ENCODE measurements at regions not wholly inside any gene's neighbourhood (a gene's known extent, or its start where the extent isn't known, plus 50 kb on each side); places are given as distances from the start of the nearest gene placed in this dataset.

DNA sequence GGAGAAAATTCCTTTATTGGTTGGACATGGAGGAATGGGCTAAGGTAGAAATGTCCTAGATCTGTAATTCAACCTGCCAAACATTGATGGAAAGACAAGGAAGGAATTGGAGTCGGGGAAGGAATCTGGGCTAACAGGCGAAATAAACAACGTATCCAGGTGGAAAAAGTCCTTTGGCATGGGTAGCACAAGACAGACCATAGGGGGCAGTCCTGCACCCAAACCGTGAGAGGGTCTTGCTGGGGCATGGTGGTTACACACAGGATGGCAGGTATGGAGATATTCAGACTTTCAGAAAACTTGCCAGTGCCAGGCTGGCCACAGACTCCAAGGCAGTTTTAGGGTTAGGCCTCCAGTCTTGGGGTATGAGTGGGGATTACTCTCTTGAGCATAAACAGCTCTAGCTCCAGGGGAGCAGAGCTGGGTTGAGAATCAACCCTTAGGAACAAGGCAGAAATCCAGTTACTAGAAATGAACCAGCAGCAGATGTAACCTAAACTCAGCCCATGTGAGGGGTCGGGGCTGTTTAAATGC, 188.6 kb upstream of the GDF10 start:
- Mint-ChIP-seq H3K9me3 (no peaks in the 10 kb centered on the region), H3K27me3 (no peaks in the 10 kb centered on the region), H3K4me3 (no peak overlapping the region), H3K4me1 (peaks cover 15% of the 10 kb centered on the region), H3K27ac (no peak overlapping the region)
- ATAC-seq (no peak), DNase-seq (no peak)

DNA sequence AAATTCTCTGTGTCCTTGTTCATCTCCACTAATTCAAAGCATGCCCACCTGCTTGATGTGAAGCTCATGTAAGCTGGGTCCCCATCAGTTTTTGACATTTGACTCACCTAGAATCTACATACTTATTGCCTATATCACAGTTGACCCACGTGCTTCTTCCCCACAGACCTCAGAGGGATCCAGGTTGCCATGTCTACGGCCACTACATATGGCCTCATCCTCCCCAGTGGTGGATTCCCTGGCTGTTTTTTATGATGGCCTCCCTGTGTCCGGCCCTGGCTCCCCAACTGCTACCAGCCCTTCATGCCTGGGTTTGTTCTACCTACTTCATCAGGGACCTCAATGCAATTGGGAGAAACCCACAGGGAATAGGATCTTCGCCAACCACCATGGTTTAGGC, 187.4 kb upstream of the GDF10 start:
- H3K4me1 Mint-ChIP-seq: peaks cover 15% of the 10 kb centered on the region
- DNase-seq (no peak), ATAC-seq (no peak)
- no peaks in the 10 kb centered on the region for H3K9me3 Mint-ChIP-seq
- no peaks in the 10 kb centered on the region for H3K27me3 Mint-ChIP-seq
- no peak overlapping the region for H3K27ac Mint-ChIP-seq
- no peak overlapping the region for H3K4me3 Mint-ChIP-seq

DNA sequence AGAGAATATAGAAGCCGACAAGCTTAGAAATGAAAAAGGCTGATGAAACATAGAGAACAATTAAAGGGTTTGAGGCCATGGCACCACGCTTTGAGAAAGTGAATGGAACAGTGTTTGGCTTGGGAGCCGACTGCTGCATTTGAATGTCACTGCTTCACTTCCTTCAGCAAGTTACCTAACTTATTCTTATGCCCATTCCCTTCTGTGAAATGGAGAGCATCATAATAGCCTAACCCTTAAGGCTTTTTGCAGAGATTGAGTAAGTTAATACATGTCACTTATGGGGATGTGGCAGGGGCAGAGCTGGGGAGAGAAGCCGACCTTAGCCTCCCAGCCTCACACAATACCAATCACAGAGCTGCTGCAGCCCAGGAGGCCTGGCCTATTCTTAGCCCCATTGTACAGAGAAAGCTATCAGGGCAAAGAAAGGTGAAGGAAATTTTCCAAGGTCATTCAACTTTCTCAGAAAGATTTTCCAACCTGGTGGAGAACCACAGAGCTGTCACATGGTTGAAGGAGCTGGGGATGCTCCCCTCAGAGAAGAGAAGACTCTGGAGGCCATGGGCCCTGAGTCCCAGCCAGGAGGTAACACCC, 186.0 kb upstream of the GDF10 start:
- DNase-seq (no peak), ATAC-seq (no peak)
- H3K27ac Mint-ChIP-seq: no peak overlapping the region
- H3K9me3 Mint-ChIP-seq: no peaks in the 10 kb centered on the region
- H3K4me1 Mint-ChIP-seq: peaks cover 15% of the 10 kb centered on the region
- H3K27me3 Mint-ChIP-seq: no peaks in the 10 kb centered on the region
- H3K4me3 Mint-ChIP-seq: no peak overlapping the region

DNA sequence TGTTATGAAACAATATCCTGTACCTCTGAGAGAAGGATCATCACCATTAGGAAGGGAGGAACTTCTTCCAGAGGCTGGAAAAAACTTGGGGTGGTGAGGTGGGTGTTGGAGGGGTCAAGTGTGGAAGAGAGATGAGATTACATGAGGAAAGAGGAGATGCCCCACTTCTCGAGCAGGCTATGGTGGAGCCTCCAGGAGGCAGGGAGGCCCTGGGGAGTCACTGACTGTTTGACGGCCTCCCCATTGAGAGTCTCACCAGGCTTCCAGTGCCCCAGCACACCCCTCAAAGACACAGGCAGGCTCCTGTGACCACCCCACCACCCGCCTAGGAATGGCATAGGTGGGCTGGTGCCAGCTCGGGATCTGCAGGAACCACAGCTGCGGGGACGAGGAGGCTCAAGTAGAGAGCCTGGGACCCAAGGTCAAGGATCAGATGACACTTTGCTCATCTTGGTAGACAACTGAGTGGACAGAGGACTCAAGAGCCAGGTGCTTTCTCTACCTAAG, 185.3 kb upstream of the GDF10 start:
- Mint-ChIP-seq H3K4me1 (peaks cover 15% of the 10 kb centered on the region), H3K9me3 (no peaks in the 10 kb centered on the region), H3K4me3 (no peak overlapping the region), H3K27me3 (no peaks in the 10 kb centered on the region), H3K27ac (no peak overlapping the region)
- ATAC-seq (no peak), DNase-seq (no peak)

DNA sequence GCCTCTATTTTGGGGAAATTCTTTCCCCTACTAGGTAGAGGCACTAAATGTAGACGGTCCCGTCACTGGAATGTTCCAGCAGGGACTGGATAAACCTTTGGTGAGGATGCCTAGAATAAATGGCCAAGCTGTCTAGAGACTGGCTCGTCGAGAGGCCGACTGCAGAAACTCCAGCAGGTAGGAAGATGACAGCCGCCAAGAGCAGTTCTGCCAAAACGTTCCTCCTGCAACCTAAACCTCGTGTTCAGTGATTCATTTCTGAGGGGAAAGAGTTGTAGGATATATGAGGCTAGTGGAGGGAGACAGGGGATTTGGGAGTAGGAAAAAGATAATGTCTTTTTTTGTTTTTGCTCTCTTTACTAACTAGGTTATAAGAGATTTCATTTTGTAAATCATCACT, 184.7 kb upstream of the GDF10 start:
- H3K4me1 Mint-ChIP-seq: peaks cover 15% of the 10 kb centered on the region
- no peak overlapping the region for H3K4me3 Mint-ChIP-seq
- no peak for DNase-seq
- ATAC-seq: no peak
- no peaks in the 10 kb centered on the region for H3K27me3 Mint-ChIP-seq
- no peaks in the 10 kb centered on the region for H3K9me3 Mint-ChIP-seq
- H3K27ac Mint-ChIP-seq: no peak overlapping the region

DNA sequence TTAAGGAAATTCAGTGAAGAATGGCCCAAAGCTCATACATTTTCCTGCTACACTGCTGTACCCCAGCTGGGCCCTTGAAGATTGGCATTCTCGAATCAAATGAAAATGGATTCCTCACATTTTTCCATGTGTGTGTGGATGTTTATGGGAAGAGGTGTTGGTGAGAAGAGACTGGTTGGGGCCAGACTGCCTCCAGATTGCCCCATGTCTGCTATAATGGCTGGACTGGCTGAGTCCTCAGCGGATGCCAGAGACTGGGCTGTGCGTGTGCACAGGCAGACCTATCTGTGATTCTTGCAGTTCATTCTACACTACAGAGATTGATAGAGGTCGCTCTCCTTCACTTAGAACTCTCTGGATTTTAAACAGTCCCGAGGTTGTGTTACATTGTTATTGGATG, 183.6 kb upstream of the GDF10 start:
- Mint-ChIP-seq H3K9me3 (no peaks in the 10 kb centered on the region), H3K27ac (no peak overlapping the region), H3K4me1 (peaks cover 3% of the 10 kb centered on the region), H3K27me3 (no peaks in the 10 kb centered on the region), H3K4me3 (no peak overlapping the region)
- DNase-seq (no peak), ATAC-seq (no peak)

DNA sequence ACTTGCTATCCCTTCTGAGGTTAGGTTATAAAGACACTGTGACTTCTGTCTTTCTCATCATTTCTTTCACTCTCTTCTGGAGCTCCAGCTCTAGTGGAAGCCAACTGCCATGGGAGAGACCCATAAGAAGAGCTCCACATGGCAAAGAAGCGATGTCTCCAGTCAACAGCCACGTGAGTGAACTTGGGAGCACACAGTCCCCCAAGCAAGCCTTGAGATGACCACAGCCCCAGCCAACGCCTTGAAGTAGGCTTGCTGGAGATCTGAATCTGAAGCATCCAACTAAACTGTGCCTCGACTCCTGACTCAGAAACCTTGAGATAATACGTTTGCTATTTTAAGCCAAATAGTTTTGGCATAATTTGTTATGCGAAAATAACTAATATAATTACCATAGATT, 181.7 kb upstream of the GDF10 start:
- ATAC-seq: no peak
- no peak overlapping the region for H3K27ac Mint-ChIP-seq
- no peak overlapping the region for H3K4me3 Mint-ChIP-seq

DNA sequence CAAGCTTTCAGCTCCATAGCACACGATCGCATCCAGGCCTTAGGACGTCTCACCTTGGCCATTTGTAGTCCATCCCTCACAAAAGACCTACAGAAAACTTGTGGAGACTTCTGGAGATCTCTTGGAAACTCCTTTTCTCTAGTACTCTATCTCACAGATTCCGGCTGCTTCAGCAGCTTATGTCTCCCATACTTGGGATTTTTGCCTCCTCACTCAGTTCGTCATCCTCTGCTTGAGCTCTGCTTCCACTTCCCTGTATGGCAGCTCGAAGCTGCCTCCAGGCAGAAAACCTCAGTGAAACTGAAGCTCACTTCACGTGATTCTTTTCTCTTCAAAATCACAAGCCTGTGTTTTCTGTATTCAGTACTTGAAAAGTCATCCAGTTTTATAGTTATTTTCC, 178.7 kb upstream of the GDF10 start:
- no peaks in the 10 kb centered on the region for H3K9me3 Mint-ChIP-seq
- no peak for ATAC-seq
- DNase-seq: no peak
- no peaks in the 10 kb centered on the region for H3K27me3 Mint-ChIP-seq
- H3K4me3 Mint-ChIP-seq: no peak overlapping the region
- H3K4me1 Mint-ChIP-seq: peaks cover 5% of the 10 kb centered on the region
- no peak overlapping the region for H3K27ac Mint-ChIP-seq

More for the DNA sequence above, 181.7 kb upstream of the GDF10 start:
- no peak for DNase-seq
- H3K27me3 Mint-ChIP-seq: no peaks in the 10 kb centered on the region
- H3K4me1 Mint-ChIP-seq: no peaks in the 10 kb centered on the region
- no peaks in the 10 kb centered on the region for H3K9me3 Mint-ChIP-seq

DNA sequence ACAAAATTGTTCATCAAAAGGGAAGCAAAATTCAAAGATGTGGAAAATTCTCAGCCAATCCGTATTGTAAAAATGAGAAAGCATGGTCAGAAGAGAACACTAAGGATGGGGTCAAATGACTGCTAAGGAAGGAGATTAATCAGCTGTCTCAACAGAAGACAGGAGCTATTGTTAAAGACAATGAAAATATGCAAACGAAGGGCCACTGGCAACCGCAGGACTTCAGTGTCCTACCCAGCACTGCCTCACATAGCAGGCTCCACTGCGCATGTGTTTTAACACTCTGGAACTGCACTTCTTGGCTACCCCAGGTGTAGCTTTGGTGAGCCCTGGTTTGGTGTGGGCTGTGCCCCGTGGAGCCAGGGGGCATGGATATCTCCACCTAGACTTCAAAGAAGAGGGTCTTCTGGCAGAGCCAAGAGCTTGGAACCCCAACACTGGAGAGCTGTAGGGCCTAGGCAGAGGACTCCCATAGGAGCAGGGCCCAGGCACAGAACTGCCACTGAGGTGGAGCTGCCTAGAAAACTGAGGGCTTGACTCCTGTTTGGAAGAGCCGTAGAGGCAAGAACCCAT, 176.2 kb upstream of the GDF10 start:
- Mint-ChIP-seq H3K4me3 (no peak overlapping the region), H3K27ac (no peak overlapping the region), H3K9me3 (no peaks in the 10 kb centered on the region), H3K27me3 (no peaks in the 10 kb centered on the region), H3K4me1 (peaks cover 18% of the 10 kb centered on the region)
- no peak for ATAC-seq
- no peak for DNase-seq

DNA sequence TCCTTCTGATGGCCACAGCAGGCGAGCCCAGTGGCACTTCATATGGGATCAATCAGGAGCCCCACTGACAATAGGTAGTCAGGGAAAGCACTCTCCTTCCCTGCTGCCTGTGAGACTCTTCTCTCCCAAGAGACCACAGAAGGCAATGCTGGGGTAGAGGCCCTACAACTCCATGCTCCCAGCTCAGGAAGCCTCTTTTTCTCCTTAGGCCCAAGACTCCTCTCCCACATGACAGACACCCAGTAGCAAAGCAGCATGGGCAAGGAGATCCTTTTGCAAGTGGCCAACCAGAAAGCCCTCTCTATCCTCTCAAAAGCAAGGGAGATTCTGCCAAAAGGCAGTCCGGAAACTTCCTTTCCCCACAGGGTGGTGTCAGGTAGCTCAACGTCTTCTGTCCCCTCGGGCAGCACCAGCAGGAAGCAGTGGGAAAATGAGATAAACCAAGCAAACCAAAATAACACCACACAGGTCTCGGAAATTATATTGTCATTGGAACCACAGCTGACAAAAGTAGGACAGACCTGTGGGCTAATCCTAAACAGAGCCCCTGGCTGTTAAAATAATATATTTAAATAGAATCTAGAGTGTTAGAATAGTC, 172.7 kb upstream of the GDF10 start:
- ATAC-seq: no peak
- Mint-ChIP-seq H3K27ac (peak overlapping the region in 1 of 2 donors; percentile 31), H3K4me3 (no peak overlapping the region), H3K9me3 (no peaks in the 10 kb centered on the region), H3K4me1 (peaks cover 25% of the 10 kb centered on the region), H3K27me3 (no peaks in the 10 kb centered on the region)
- no peak for DNase-seq

DNA sequence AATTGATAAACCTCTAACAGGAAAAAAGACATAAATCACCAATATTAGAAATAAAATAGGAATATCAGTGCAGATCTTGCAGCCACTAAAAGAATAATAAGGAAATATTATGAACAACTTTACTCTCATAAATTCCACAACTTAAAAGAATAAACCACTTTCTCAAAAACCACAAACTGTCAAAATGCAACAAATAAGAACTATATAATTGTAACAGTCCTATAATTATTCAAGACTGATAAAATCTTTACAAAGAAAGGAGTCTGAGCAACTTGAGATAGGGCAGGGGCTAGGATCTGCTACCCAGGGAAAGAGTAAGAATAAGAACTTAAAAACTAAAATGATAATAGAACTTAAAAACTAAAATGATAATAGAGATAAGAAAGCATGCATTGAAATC, 169.5 kb upstream of the GDF10 start:
- H3K4me3 Mint-ChIP-seq: no peak overlapping the region
- no peaks in the 10 kb centered on the region for H3K27me3 Mint-ChIP-seq
- H3K9me3 Mint-ChIP-seq: no peaks in the 10 kb centered on the region
- H3K27ac Mint-ChIP-seq: no peak overlapping the region
- ATAC-seq: no peak
- DNase-seq: no peak
- peaks cover 31% of the 10 kb centered on the region for H3K4me1 Mint-ChIP-seq

DNA sequence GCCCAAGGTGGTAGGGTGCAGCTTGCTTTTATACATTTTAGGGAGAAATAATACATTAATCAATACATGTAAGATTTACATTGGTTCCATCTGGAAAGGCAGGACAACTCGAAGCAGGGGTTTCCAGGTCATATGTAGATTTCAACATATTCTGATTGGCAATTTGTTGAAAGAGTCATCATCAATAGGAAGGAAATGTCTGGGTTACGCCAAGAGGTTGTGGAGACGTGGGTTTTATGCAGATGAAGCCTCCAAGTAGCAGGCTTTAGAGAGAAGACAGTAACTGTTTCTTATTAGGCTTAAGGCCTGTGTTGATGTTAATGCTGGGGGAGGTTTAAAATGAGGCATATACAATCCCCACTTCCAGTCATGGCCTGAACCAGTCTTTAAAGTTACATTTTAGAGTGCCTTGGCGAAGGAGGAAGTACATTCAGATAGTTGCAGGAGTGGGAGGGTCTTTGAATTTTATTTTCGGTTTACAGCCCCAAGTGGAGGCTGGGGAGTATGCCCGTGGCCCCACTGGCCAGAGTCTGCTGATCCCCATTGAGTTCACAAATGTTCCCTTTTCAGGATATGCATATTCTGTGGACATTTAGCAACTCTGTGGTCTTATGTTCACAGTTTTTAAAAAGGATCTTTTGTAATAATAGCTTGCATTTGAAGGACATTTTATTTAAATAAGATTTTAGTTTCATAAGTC, 166.0 kb upstream of the GDF10 start:
- ATAC-seq: no peak
- no peak for DNase-seq
- H3K4me3 Mint-ChIP-seq: no peak overlapping the region
- H3K27ac Mint-ChIP-seq: peak overlapping the region in 1 of 2 donors; percentile 63
- no peaks in the 10 kb centered on the region for H3K27me3 Mint-ChIP-seq
- H3K9me3 Mint-ChIP-seq: no peaks in the 10 kb centered on the region
- H3K4me1 Mint-ChIP-seq: peaks cover 13% of the 10 kb centered on the region

DNA sequence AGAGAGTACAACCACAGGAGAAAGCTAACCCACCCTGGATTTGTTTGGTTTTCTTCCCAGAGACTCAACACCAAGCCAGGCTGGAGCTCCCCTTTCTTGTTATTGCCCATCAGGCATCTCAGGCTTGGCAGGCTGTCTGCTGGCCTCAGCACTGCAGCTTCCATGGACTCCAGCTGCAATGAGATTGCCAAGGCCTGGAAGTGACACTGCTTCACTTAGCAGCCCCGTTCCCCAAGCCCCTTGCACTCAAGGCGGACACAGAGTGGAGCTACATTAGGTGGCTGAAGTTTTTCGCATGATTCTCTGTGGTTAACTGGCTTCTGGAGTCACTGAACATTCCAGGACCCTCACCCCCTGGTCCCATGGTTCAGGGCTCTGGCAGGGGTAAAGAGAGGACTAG, 163.1 kb upstream of the GDF10 start:
- no peaks in the 10 kb centered on the region for H3K9me3 Mint-ChIP-seq
- DNase-seq (no peak), ATAC-seq (no peak)
- no peak overlapping the region for H3K4me3 Mint-ChIP-seq
- H3K27me3 Mint-ChIP-seq: no peaks in the 10 kb centered on the region
- peak overlapping the region in 1 of 2 donors; percentile 4 for H3K27ac Mint-ChIP-seq
- peaks cover 7% of the 10 kb centered on the region for H3K4me1 Mint-ChIP-seq

DNA sequence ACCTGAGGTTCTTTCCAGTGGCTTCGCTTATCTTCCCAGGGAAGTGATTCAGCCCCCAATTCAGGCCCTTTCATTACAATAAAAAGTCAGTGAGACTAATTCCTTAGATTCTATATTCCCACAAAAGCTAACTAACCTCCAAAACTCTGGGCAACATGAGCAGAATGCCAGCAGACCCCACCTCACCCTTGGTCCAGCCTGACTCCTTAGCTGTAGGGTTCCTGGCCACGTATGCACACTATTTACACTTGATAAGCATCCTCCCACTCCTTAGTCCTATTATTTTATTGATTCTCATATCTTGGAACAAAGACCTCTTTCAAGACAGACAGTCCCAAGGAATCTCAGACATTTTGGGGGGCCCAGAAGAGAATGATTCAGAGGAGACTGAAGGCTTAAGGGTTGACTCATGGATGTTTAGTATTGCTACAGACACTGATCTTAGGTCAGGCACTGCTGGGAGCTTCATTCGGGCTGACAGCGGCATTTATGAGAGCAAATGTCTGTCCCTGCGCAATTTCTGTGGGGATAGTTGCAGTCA, 162.6 kb upstream of the GDF10 start:
- Mint-ChIP-seq H3K4me1 (peaks cover 7% of the 10 kb centered on the region), H3K9me3 (no peaks in the 10 kb centered on the region), H3K4me3 (no peak overlapping the region), H3K27me3 (no peaks in the 10 kb centered on the region), H3K27ac (no peak overlapping the region)
- no peak for DNase-seq
- no peak for ATAC-seq

DNA sequence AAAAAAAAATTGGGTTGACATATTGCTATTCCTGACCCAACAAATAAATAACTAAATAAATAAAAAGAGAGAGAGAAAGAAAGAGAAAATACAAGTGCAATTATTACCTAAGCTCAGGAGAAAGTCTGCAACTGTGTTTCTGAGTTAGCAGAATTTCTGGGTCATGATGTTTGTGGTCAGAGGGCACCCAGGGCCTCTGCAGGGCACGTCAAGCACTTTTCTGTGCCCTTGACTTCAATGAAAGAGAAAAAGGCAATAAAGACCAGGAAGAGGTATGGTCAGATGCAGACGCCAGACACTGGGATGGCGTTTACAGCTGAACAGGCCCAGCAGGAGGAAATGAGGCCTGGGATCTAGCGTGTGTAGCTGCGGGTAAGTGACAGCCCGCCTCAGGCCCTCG, 160.9 kb upstream of the GDF10 start:
- ATAC-seq: no peak
- Mint-ChIP-seq H3K27me3 (no peaks in the 10 kb centered on the region), H3K4me1 (peaks cover 4% of the 10 kb centered on the region), H3K27ac (peak overlapping the region in 1 of 2 donors; percentile 68), H3K9me3 (no peaks in the 10 kb centered on the region), H3K4me3 (no peak overlapping the region)
- no peak for DNase-seq

All from stimulated activated naive CD8-positive, alpha-beta T cell treated with anti-CD3 and anti-CD28 coated beads, Interleukin-15, amount 100 ng/mL, for 72 hours (primary cell).